GM21526 (cell line): ENCODE measurements at regions not wholly inside any gene's neighbourhood (a gene's known extent, or its start where the extent isn't known, plus 50 kb on each side); places are given as distances from the start of the nearest gene placed in this dataset.
"Not testable (repeated sequence)": the region's sequence is repeated elsewhere in the genome, so short reads cannot be mapped to it uniquely, and the experiment has no call there.

Experiments
- ATAC-seq: cut with Tn5 transposase; IDR thresholded peaks from one replicate; pipeline ENCODE4 v1.9.1; 2021; ENCODE audit warnings: moderate library complexity; ENCODE audit not compliant: unreplicated experiment, low FRiP score

GRCh38 chr1:218890451-218890850, 283.2 kb upstream of the LYPLAL1 start:
- no peak for ATAC-seq

- ATAC-seq = no peak
These were observed 282.1 kb upstream of the LYPLAL1 start for GRCh38 chr1:218891577-218891976.

- no peak for ATAC-seq
These were observed 278.6 kb upstream of the LYPLAL1 start for GRCh38 chr1:218895064-218895587.

GRCh38 chr1:218896202-218896601, 277.5 kb upstream of the LYPLAL1 start:
- no peak for ATAC-seq

GRCh38 chr1:218898921-218899320, 274.8 kb upstream of the LYPLAL1 start:
- no peak for ATAC-seq

- no peak for ATAC-seq
These were observed 273.1 kb upstream of the LYPLAL1 start for GRCh38 chr1:218900615-218901014.

- ATAC-seq = no peak
These were observed 269.3 kb upstream of the LYPLAL1 start for GRCh38 chr1:218904416-218904815.

- no peak for ATAC-seq
These were observed 257.0 kb upstream of the LYPLAL1 start for GRCh38 chr1:218916720-218917119.

- no peak for ATAC-seq
These were observed 256.0 kb upstream of the LYPLAL1 start for GRCh38 chr1:218917656-218918055.

- ATAC-seq = no peak
These were observed 247.9 kb upstream of the LYPLAL1 start for GRCh38 chr1:218925777-218926176.

- ATAC-seq = no peak
These were observed 247.0 kb upstream of the LYPLAL1 start for GRCh38 chr1:218926631-218927030.

GRCh38 chr1:218930000-218930399, 243.7 kb upstream of the LYPLAL1 start:
- no peak for ATAC-seq

GRCh38 chr1:218930472-218931241, 243.0 kb upstream of the LYPLAL1 start:
- no peak for ATAC-seq

GRCh38 chr1:218931324-218931723, 242.4 kb upstream of the LYPLAL1 start:
- ATAC-seq = no peak

- no peak for ATAC-seq
These were observed 240.2 kb upstream of the LYPLAL1 start for GRCh38 chr1:218933513-218933912.

- not testable (repeated sequence) for ATAC-seq
These were observed 238.3 kb upstream of the LYPLAL1 start for GRCh38 chr1:218935408-218935807.

- no peak for ATAC-seq
These were observed 235.4 kb upstream of the LYPLAL1 start for GRCh38 chr1:218938259-218938658.

GRCh38 chr1:218939095-218939494, 234.6 kb upstream of the LYPLAL1 start:
- ATAC-seq = no peak

GRCh38 chr1:218942431-218942830, 231.2 kb upstream of the LYPLAL1 start:
- ATAC-seq = no peak

- no peak for ATAC-seq
These were observed 230.3 kb upstream of the LYPLAL1 start for GRCh38 chr1:218943371-218943770.

- no peak for ATAC-seq
These were observed 228.6 kb upstream of the LYPLAL1 start for GRCh38 chr1:218945050-218945449.

- no peak for ATAC-seq
These were observed 227.5 kb upstream of the LYPLAL1 start for GRCh38 chr1:218946147-218946546.
